ENCODE measurements at regions not wholly inside any gene's neighbourhood (a gene's known extent, or its start where the extent isn't known, plus 50 kb on each side); places are given as distances from the start of the nearest gene placed in this dataset.

DNA sequence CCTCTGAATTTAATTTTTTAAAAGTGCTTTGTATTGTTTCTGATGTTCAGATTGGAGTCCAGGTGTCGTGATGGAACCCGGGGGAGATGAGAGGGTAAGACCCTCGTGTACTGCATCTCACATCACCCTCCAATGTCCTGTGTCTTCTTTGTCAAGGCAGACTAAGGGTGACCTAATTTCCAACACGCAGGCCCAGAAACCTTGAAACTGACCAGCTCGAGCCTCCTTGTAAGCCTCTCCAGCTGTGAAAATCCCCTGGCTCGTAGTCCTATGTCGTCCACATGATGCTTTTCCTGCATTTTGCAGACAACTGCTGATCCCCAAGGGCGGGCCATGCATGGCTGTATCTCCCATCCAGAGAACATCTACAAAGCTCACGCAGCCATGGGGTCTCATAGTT lies 220.2 kb downstream of the ARHGAP12 start:
- TF ChIP-seq POLR2AphosphoS5 (IDR thresholded peaks at IDR 0.05; ENCODE audit: low read depth, low read length), result no peak
- TF ChIP-seq TAF1 (IDR thresholded peaks at IDR 0.05; ENCODE audit: borderline replicate concordance, insufficient read depth, low read length), result no peak

Data from PFSK-1 (cell line).